GM18868 (cell line): ENCODE measurements at regions not wholly inside any gene's neighbourhood (a gene's known extent, or its start where the extent isn't known, plus 50 kb on each side); places are given as distances from the start of the nearest gene placed in this dataset.
A peak's percentile ranks its signal among the peaks of the same experiment; 100 is the strongest.
"Not testable (repeated sequence)": the region's sequence is repeated elsewhere in the genome, so short reads cannot be mapped to it uniquely, and the experiment has no call there.

Experiments used
- ATAC-seq: cut with Tn5 transposase; IDR thresholded peaks from one replicate; pipeline ENCODE4 v1.9.1; 2021; ENCODE audit warnings: mild to moderate bottlenecking, moderate library complexity; ENCODE audit not compliant: unreplicated experiment

DNA sequence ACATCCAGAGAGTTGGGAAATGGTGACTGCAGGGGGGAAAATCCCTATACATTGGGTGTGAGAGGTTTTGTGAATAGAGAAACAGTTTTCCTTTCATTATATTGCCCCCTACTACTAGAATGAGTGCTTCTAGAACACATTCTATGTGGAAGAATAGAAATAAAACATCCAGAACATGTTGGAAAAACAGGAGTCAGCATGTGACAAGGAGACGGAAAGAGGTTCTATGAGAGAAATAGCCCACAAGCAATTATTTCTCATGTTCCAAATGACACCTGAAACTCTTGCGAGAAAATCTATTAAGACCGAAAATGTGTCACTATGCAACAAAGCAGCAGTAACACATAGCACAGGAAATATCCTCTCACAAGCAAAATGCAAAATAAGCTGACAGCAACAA, 202.7 kb upstream of the SPOPL start:
- ATAC-seq: peak; percentile 71

DNA sequence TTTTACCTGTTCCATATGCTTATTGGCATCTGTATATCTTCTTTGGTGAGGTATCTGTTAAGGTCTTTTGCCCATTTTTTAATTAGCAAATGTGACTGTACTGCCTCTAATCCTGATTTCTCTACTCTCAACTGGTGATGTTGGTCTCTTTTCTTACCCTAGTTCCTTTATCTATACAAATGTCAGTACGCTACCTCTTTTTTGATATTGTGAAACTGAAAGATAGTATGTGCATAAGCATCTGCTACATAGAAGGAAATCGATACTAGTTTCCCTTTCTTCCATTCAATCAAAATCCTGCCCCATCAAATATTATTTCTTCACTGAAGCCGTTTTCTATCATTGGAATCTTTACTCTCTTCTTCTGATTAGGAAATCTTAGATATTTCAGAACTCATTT, 194.9 kb upstream of the SPOPL start:
- no peak for ATAC-seq

DNA sequence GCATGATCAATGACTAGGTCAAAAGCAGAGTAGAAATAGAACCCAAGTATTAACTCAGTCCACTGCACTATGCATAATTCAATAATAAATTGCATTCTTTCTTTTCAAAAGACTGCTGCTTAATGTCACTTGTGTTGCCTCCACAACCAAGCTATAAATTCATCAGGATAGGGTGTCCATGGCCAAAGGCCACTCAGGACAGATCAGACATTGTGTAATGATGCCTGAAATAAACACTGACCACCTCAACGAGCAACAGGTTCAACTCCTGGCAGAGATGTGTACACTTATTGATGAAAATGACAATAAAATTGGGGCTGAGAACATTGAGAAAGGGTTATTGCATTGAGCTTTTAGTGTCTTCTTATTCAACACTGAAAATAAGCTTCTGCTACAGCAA, 194.5 kb upstream of the SPOPL start:
- ATAC-seq: no peak

DNA sequence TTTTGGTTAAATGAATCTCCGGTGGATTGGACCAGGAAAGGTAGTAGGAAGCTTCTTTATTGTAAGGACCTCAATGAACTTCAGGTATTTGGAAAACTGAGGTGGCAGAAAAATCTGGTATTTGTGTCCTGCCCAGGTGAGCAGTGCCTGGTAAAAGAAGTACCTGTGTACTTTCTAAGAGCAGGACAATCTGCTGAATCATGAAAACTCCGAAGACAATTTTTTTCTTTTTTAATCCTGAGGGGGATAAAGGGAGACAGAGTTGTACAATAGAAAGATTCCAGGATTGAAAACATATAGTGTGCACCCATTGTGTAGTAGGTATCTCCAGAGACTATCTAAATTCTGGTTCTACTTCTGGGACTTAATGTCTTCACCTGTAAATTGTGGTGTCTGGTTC, 191.8 kb upstream of the SPOPL start:
- ATAC-seq: no peak

DNA sequence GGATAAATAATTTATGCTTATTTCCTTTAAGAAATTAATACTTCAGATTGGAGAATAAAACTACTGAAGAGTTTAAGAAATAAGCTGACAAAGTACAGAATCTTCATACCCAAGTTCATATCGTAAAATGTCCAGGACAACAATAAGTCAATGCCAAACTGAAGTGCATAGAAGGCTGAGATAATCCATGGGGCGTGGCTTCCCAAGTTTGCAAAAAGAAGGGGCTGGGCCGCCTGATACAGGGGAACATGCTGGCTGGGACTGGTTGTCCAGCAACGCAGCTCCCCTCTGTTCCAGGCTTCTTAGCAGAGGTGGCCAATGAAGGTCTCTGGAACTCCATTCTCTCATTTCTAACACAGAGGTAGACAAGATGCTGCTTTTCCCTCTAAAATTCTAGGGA, 189.5 kb upstream of the SPOPL start:
- no peak for ATAC-seq

DNA sequence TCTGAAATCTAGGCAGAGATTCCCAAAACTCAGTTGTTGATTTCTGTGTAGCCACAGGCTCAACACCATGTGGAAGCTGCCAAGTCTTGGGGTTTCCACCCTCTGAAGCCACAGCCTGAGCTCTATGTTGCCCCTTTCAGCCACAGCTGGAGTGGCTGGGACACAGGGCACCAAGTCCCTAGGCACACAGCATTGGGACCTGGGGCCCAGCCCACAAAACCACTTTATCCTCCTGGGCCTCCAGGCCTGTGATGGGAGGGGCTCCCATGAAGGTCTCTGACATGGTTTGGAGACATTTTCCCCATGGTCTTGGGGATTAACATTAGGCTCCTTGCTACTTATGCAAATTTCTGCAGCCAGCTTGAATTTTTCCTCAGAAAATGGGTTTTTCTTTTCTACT, 186.0 kb upstream of the SPOPL start:
- not testable (repeated sequence) for ATAC-seq

DNA sequence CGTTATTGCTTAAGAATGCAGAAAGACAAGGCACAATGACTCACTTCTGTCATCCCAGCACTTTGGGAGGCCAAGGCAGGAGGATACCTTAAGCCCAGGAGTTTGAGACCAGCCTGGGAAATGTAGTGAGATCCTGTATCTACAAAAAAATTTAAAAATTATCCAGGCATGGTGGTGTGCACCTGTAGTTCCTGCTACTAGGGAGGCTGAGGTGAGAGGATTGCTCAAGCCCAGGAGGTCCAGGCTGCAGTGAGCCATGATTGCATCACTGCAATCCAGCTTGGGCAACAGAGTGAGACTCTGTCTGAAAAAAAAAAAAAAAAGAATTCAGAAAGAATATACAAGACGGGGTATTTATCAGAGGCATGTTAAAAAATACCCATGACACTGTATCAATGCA, 182.0 kb upstream of the SPOPL start:
- no peak for ATAC-seq

DNA sequence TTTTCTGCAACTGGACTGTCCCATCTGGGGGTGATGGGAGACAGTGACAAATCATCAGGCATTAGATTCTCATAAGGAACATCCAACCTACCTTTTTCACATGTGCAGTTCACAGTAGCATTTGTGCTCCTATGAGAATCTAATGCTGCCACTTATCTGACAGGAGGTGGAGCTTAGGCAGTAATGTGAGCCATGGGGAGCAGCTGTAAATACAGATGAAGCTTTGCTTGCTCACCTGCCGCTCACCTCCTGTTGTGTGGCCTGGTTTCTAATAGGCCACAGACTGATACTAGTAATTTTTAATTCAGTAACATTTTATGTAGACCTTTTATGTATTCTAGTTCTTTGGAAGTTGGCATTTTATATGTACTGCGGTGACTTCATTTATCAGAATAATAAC, 180.1 kb upstream of the SPOPL start:
- no peak for ATAC-seq

DNA sequence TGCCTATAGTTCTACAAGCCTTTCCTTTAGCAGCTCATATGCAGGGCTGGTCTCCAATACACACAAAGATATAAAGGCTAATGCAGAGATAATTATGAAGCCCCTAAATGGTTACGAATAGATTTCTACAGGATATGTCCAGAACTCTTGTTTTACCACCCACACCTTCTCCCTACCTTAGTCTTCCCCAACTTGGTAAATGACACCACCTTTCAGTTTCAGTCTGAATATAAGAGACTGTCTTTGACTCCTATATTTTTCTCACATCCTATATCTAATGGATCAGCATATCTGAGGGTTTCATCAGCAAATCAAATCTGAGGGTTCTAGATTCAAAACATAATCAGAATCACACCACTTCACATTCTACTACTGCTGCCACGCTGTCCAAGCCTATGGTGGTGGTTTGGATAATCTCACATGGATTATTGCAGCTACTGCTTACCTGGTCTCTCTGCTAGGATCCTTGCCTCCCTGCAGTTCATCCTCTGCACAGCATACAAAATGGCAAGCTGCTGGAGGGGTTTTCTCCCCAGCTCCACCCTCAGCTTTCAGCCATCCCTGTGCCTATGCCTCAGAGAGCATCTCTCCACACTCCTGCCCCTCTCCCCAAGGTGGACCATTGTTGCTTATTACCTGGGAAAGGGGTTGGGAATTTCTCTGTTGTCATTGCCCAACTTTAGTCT, 178.0 kb upstream of the SPOPL start:
- no peak for ATAC-seq

DNA sequence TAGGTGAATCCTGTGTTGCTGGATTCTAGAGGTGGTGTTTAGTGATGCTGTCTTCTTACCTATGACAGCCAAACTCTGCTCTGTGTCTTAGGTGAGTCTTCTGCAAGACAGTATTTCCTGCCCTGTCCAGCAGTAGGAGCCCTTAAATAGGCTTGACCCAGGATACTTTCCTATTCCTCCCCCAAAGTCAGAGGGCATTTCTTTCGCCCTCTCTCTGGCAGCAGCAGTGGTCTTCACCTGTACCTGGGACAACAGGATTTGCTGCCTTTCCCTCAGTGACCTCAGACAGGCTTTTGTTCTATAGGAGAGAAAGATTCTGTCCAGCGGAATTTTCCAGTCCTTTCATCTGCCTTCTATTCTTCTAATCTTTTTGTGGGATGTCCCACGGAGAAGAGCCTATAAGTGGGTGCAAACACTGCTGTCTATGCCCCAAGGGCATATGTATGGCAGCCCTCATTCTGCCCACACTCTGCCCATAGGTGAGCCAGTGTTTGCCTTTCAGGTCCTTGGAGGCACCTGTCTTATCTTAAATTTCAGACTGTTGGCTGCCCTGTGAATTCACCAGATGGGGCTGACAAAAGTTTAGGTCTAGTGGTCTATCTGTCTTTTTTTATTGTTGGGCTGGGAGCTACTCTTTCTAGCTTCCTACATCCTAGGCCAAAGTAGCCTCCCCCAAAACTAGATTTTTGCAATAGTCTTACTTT, 177.3 kb upstream of the SPOPL start:
- ATAC-seq: no peak

DNA sequence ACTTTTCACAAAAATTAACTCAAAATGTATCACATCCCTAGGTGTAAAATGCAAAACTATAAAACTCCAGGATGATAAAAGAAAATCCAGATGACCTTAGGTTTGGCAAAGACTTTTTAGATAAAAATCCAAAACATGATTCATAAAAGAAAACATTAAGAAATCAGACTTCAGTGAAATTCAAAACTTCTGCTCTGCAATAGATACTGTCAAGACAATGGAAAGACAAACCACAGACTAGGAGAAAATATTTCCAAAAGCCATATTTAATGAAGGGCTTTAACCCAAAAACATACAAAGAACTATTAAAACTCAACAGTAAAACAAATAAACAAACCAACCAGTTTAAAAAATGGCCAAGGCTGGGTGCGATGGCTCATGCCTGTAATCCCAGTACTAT, 173.6 kb upstream of the SPOPL start:
- ATAC-seq: no peak

DNA sequence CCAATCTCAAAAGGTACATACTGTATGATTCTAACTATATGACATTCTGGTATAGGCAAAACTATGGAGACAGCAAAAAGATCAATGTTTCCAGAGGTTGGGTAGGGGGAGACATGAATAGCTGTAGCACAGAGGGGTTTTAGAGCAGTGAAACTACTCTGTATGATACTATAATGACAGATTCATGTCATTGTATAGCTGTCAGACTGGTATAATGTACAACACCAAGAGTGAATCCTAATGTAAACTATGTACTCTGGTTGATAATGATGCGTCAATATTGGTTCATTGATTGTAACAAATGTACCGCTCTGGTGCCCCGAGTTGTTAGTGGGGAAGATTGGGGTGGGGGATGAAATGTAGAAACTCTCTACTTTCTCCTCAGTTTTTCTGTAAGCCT, 172.4 kb upstream of the SPOPL start:
- no peak for ATAC-seq

DNA sequence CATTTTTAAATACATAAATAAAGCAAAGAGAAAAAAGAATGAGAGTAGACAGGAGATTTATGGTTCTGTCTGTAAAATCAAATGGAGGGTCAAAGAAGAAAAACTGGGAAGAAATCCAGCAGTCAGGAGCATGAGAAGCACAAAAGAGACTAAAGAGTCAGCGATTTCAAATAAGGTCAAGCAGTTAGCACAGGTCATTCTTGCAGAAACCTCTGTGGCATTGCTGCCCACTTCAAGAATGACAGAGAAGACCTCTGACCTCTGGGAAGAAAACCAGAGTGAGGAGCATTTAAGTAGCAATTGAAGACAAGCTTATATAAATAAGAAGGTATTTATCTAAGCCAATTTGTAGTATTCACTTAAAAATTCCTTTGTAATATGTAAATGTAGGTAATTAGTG, 172.0 kb upstream of the SPOPL start:
- no peak for ATAC-seq

DNA sequence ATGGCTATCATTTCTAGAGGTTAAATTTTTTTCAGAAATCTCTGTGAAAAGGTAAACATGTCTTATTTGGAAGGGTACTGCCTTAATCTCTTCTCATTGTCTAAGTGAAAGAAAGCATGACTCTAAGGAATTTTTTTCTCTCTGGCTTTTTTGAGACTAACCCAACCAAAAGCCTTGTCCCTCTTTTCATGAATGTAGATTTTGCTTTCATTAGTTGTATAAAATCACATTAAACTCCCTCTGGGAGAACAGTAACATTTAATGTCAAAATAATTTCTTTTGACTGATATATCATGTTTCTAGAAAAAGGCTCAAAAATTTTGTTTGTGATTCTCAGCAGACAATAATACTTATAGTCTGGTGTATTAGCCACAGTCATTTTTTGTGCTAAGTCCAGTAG, 168.4 kb upstream of the SPOPL start:
- no peak for ATAC-seq

DNA sequence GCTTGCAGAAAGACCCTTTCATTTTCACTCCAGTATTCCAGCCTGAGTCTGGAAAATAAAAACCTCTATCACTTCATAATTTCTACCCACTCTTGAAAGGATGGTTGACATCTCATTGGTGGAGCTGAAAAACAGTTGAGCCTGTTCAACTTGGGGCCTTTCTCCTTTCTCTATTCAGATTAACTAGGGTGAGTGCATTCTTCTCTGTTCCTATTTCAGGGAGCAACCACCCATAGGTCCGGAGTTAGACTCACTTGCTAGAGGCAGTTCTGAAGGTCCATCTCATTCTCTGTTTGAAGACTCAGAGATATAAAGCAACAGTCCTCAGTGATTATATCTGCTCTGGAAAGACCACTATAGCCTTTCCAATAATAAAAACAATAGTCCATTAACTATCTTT, 167.9 kb upstream of the SPOPL start:
- no peak for ATAC-seq

DNA sequence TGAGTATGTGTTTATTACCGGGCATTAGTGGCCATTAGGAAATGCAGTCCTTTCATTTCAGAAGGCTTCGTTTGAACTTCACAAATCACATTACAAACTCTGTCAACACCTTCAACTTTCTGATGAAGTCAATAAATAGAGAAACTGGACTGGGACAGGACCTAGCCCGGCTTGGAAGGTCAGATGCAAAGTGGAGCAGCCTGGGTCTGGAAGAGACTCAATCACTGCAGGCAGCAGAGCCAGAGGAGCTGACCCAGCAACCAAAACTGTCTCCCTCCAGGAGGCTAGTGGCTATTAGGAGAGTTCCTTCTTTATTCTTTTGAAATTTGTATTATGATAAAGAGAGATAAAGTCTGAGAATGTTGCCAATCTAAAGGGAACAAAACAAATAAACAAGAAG, 167.2 kb upstream of the SPOPL start:
- no peak for ATAC-seq

DNA sequence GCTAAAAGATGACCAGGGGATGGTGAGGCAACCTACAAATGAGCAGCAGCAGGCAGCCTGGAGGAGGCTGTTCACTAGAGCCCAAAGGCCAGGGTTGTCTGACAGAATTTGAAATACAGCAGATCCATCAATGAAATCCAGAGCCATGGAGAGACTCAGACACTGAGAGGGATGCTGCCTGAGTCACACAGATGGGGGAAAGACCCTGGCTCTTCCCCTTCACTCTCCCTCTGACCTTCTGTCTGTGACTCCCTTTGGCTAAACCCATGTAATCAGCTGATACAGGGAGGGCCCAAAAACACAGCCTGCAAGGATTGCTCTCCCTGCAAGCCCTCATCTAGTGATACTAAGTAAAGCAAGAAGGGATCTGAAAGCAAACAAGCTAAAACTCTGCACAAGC, 166.5 kb upstream of the SPOPL start:
- ATAC-seq: no peak

DNA sequence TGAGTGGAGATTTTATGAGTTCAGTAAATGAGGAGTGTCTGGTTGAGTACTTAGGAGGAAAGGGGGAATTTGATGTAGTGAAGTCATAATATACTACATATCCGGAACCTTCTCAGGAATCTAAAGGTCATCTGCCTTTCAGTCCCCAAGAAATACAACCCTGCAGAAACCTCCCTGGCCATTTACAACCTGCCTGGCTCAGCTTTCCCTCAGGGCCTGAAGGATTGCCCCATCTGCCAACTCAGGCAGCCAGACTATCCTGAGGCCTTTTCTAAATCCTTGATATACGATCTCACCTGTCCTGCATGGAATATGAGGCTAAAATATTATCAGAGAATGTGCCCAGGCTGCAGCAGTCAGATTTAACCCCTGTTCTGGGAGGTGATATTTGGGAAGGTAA, 165.4 kb upstream of the SPOPL start:
- no peak for ATAC-seq

DNA sequence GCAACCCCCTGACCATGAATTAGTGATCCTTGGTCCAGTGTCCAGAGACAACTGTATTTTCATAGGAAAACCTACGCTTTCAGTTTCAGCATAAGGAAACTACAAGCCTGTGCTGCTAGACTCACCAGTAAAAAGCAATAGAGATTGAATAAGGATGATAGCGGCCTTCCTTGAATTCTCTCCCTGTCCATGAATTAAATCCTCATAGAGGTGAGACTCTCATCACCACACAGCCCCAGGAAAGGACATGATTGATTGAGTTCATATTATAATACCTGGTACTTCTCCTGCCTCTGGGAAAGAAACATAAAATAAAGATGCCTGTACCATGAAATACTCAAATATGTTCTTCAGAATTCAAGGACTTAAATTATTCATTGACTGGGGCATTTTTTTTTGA, 146.3 kb upstream of the SPOPL start:
- ATAC-seq: no peak

DNA sequence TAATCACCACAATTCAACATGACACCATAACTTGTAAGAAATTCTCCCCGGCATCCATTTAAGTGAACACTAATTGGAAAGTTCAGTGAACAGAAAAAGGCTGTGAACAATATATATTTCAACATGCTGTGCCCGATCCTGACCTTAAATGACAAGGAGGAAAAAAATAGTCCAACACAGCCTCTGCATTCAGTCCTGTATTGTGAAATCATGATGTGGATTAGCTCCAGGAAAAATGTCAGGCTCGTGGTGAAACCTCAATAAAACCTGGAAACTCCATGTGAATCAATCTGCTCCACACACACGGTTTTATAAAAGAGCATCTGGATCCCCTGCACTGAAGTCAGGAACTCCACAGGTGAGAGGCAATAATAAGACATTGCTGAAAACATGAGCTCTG, 145.4 kb upstream of the SPOPL start:
- ATAC-seq: no peak

DNA sequence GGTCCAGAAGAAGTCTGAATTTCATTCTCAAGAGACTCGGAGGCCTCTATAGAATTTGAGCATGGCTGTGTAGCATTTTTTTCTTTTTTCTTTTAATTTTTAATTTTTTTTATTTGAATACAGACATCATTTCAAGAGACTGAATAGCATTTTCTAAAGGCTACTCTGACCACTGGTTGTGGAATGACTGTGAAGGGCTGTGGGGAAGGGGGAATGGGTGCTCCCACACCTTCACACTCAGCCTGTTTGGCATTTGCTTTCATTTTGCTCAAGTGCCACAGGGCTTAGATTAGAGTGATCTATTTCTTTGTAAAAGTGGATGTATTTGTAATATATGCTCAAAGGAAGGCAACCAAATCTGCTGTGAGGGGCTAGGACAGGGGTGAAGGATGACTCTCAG, 142.0 kb upstream of the SPOPL start:
- peak; percentile 76 for ATAC-seq

DNA sequence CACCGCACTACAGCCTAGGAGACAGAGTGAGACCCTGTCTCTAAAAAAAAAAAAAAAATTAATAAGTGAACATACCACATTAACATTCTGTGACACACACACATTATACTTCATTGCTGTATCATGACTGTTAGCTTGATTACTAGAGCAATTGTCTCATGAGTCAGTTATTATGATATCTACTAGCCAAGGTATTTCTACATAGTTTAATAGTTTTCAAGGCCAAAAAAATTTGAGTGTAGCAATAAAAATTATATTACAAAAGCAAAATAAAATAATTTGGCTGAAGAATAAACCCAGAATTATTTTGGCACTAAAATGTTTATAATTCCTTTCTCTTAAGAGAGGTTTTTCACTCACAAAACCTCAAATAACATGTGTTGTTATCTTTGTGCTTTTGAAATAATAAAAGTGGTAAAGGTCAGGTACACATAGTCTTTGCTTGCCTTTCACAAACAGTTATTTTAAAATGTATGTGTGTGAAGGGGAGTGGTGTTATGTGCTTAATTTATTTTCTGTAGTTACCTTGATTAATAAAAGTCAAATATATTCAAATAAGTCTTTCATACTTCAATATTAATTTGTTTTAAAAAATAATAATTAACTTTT, 136.9 kb upstream of the SPOPL start:
- no peak for ATAC-seq

DNA sequence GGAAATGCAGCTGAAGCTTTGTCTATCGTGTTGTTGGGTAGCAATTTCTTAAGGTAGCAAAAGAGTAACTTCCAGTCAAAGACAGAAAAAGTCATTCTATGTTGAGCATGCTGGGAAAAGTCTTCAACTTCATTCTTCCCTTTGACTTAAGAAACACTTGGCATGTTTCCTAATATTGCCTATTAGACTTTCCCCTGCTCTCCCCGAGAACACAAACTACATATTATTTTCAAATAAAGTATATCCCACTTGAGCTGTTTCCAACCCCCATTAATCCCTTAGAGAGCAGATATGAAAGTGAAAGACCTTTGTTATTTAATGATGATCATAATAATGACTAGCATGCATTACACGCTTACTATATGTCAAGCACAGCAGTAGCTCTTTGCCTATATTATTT, 136.0 kb upstream of the SPOPL start:
- ATAC-seq: no peak
